GM23338 (cell line): ENCODE measurements at regions not wholly inside any gene's neighbourhood (a gene's known extent, or its start where the extent isn't known, plus 50 kb on each side); places are given as distances from the start of the nearest gene placed in this dataset.

ENCODE experiments used
- ATAC-seq: fragments of 200-7000 bp; cut with Tn5 transposase; 3 replicates; pipeline ENCODE4 v1.9.1; 2020
- DNase-seq: peaks from one replicate; pipeline ENCODE4 v3.0.0-alpha.2; 2015; ENCODE audit warnings: low spot score
- H2AFZ ChIP-seq: fragments of 200-600 bp; sonication (generic); 2 replicates; pipeline ENCODE4 v1.8.0; 2016; ENCODE audit warnings: antibody characterized with exemption, mild to moderate bottlenecking, moderate library complexity
- H3F3A ChIP-seq: fragments of 200-600 bp; sonication (generic); replicated peaks from 2 replicates; pipeline ENCODE4 v1.8.0; 2017; ENCODE audit warnings: antibody characterized with exemption, mixed run types, low read depth
- H3K27ac ChIP-seq: fragments of 200-600 bp; sonication (generic); 2 replicates; pipeline ENCODE4 v1.6.1; 2016; ENCODE audit warnings: low read depth
- H3K27me3 ChIP-seq: fragments of 200-600 bp; sonication (generic); 2 replicates; pipeline ENCODE4 v1.8.0; 2016; ENCODE audit warnings: mild to moderate bottlenecking, mixed run types, moderate library complexity; ENCODE audit not compliant: insufficient read depth
- H3K36me3 ChIP-seq: fragments of 200-600 bp; sonication (generic); 2 replicates; pipeline ENCODE4 v1.8.0; 2016; ENCODE audit warnings: mild to moderate bottlenecking; ENCODE audit not compliant: insufficient read depth
- H3K4me1 ChIP-seq: fragments of 200-600 bp; sonication (generic); 2 replicates; pipeline ENCODE4 v1.8.0; 2016; ENCODE audit warnings: mild to moderate bottlenecking, moderate library complexity; ENCODE audit not compliant: insufficient read depth
- H3K4me2 ChIP-seq: fragments of 200-600 bp; sonication (generic); 2 replicates; pipeline ENCODE4 v1.7.1; 2017; ENCODE audit warnings: mixed run types
- H3K4me3 ChIP-seq: fragments of 200-600 bp; sonication (generic); 2 replicates; pipeline ENCODE4 v1.6.1; 2016; ENCODE audit warnings: mixed run types
- H3K79me2 ChIP-seq: fragments of 200-600 bp; sonication (generic); replicated peaks from 2 replicates; pipeline ENCODE4 v1.8.0; 2017; ENCODE audit warnings: mild to moderate bottlenecking; ENCODE audit not compliant: insufficient read depth
- H3K9me2 ChIP-seq: fragments of 200-600 bp; sonication (generic); 2 replicates; pipeline ENCODE4 v1.8.0; 2017; ENCODE audit not compliant: insufficient read depth
- H4K20me1 ChIP-seq: fragments of 200-600 bp; sonication (generic); replicated peaks from 2 replicates; pipeline ENCODE4 v1.8.0; 2017; ENCODE audit warnings: mild to moderate bottlenecking; ENCODE audit not compliant: insufficient read depth
- H3K27ac Mint-ChIP-seq: 2 replicates; pipeline ENCODE4 v1.8.0; 2020; ENCODE audit warnings: inconsistent platforms, mild to moderate bottlenecking, moderate library complexity, mixed read lengths
- H3K27me3 Mint-ChIP-seq: 3 replicates; pipeline ENCODE4 v1.8.0; 2022; ENCODE audit warnings: low read depth, mild to moderate bottlenecking, moderate library complexity, mixed read lengths, inconsistent platforms; ENCODE audit not compliant: insufficient read depth, poor library complexity
- H3K36me3 Mint-ChIP-seq: 3 replicates; pipeline ENCODE4 v1.8.0; 2021; ENCODE audit warnings: low read depth, mild to moderate bottlenecking, inconsistent platforms, moderate library complexity, mixed read lengths
- H3K4me1 Mint-ChIP-seq: 3 replicates; pipeline ENCODE4 v1.8.0; 2020; ENCODE audit warnings: mild to moderate bottlenecking, inconsistent platforms, mixed read lengths
- H3K4me3 Mint-ChIP-seq: 3 replicates; pipeline ENCODE4 v1.8.0; 2021; ENCODE audit warnings: moderate library complexity, mild to moderate bottlenecking, inconsistent platforms, mixed read lengths
- H3K9me3 Mint-ChIP-seq: 3 replicates; pipeline ENCODE4 v1.8.0; 2020; ENCODE audit warnings: moderate library complexity, mild to moderate bottlenecking, inconsistent platforms, mixed read lengths
- CREB1 ChIP-seq: fragments of 250-450 bp; sonication (Bioruptor Pico); IDR thresholded peaks from 2 replicates; pipeline ENCODE4 v1.5.0; 2020; ENCODE audit warnings: low read depth, mild to moderate bottlenecking, moderate library complexity
- EZH2 ChIP-seq: fragments of 200-600 bp; sonication (generic); IDR thresholded peaks from one replicate; pipeline ENCODE4 v1.8.0; 2017; ENCODE audit warnings: antibody characterized with exemption, mild to moderate bottlenecking, low read depth; ENCODE audit not compliant: unreplicated experiment
- EZH2phosphoT487 ChIP-seq: fragments of 200-600 bp; sonication (generic); IDR thresholded peaks from one replicate; pipeline ENCODE4 v1.8.1; 2018; ENCODE audit warnings: antibody characterized with exemption; ENCODE audit not compliant: unreplicated experiment
- JUNB ChIP-seq: IDR thresholded peaks from one replicate; pipeline ENCODE4 v1.6.1; 2016; ENCODE audit warnings: antibody characterized with exemption; ENCODE audit not compliant: unreplicated experiment
- NANOG ChIP-seq: IDR thresholded peaks from 2 replicates; pipeline ENCODE4 v1.6.1; 2016; ENCODE audit warnings: antibody characterized with exemption, borderline replicate concordance
- POLR2AphosphoS5 ChIP-seq: IDR thresholded peaks from 2 replicates; pipeline ENCODE4 v1.6.1; 2016; ENCODE audit warnings: antibody characterized with exemption, low read depth
- STAT1 ChIP-seq: IDR thresholded peaks from one replicate; pipeline ENCODE4 v1.6.1; 2016; ENCODE audit warnings: antibody characterized with exemption; ENCODE audit not compliant: unreplicated experiment
- ZNF114 ChIP-seq: fragments of 250-450 bp; sonication (Bioruptor Pico); IDR thresholded peaks from 2 replicates; pipeline ENCODE4 v1.5.0; 2020; ENCODE audit warnings: mild to moderate bottlenecking, moderate library complexity
- ZNF331 ChIP-seq: fragments of 250-450 bp; sonication (Bioruptor Pico); IDR thresholded peaks from 2 replicates; pipeline ENCODE4 v1.5.0; 2020; ENCODE audit warnings: low read depth, mild to moderate bottlenecking, moderate library complexity
- TF ChIP-seq, protein P1 (sequence below), 2 experiments: fragments of 200-600 bp in 1 of 2; sonication (generic) in 1 of 2; conservative IDR thresholded peaks; 2 replicates each; pipeline versions ENCODE4 v1.5.1 to v1.6.1; 2016 to 2017; ENCODE audit warnings: antibody characterized with exemption in 2 of 2, low read depth in 2 of 2, mild to moderate bottlenecking in 2 of 2, moderate library complexity in 1 of 2
- TF ChIP-seq, protein P2 (sequence below): fragments of 250-450 bp; sonication (Bioruptor Pico); IDR thresholded peaks from 2 replicates; pipeline ENCODE4 v1.5.0; 2020; ENCODE audit warnings: mild to moderate bottlenecking, moderate library complexity
- TF ChIP-seq, protein P3 (sequence below): IDR thresholded peaks from one replicate; pipeline ENCODE4 v1.6.1; 2018; ENCODE audit warnings: antibody characterized with exemption; ENCODE audit not compliant: unreplicated experiment
- TF ChIP-seq, protein P4 (sequence below): IDR thresholded peaks from 2 replicates; pipeline ENCODE4 v1.6.1; 2016; ENCODE audit warnings: antibody characterized with exemption

DNA sequence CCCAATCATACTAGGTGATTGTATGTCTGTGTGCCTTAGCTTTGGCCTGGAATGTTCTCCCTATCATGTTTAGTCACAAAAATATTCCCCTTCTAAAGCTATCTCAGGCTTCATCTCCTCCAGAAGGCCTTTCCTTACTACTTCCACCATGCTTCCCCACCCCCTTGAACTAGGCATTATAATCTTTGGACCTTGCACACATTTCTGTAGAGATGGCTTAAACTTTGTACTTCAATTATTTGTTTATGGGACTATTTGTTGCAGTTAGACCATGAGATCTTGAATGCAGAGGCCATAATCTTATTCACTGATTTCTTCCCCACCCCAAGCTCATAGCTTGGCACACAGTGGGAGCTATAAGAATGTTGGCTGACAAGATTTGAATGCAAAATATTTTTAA, 262.0 kb upstream of the EDA2R start:
- Histone ChIP-seq H3K36me3 (no peaks in the 10 kb centered on the region), H3K4me1 (no peaks in the 10 kb centered on the region), H3K4me2 (no peak overlapping the region), H3K9me2 (no peaks in the 10 kb centered on the region), H3K27ac (no peak overlapping the region), H3K79me2 (no peaks in the 10 kb centered on the region), H3K4me3 (no peak overlapping the region), H3K27me3 (no peaks in the 10 kb centered on the region), H3F3A (no peaks in the 10 kb centered on the region), H2AFZ (no peak overlapping the region), H4K20me1 (no peaks in the 10 kb centered on the region)
- Mint-ChIP-seq H3K4me3 (no peak overlapping the region), H3K36me3 (no peaks in the 10 kb centered on the region), H3K9me3 (no peaks in the 10 kb centered on the region), H3K4me1 (no peaks in the 10 kb centered on the region), H3K27ac (no peak overlapping the region), H3K27me3 (peaks cover 2% of the 10 kb centered on the region)
- ATAC-seq, result no peak
- DNase-seq, result no peak
- no peak for TF ChIP-seq NANOG
- no peak for TF ChIP-seq EZH2
- no peak for TF ChIP-seq STAT1
- TF ChIP-seq, protein P1, sequence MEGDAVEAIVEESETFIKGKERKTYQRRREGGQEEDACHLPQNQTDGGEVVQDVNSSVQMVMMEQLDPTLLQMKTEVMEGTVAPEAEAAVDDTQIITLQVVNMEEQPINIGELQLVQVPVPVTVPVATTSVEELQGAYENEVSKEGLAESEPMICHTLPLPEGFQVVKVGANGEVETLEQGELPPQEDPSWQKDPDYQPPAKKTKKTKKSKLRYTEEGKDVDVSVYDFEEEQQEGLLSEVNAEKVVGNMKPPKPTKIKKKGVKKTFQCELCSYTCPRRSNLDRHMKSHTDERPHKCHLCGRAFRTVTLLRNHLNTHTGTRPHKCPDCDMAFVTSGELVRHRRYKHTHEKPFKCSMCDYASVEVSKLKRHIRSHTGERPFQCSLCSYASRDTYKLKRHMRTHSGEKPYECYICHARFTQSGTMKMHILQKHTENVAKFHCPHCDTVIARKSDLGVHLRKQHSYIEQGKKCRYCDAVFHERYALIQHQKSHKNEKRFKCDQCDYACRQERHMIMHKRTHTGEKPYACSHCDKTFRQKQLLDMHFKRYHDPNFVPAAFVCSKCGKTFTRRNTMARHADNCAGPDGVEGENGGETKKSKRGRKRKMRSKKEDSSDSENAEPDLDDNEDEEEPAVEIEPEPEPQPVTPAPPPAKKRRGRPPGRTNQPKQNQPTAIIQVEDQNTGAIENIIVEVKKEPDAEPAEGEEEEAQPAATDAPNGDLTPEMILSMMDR (conservative IDR thresholded peaks at IDR 0.05; ENCODE audit: low read depth in 2 of 2), result no peak
- no peak for TF ChIP-seq JUNB
- TF ChIP-seq, protein P2, sequence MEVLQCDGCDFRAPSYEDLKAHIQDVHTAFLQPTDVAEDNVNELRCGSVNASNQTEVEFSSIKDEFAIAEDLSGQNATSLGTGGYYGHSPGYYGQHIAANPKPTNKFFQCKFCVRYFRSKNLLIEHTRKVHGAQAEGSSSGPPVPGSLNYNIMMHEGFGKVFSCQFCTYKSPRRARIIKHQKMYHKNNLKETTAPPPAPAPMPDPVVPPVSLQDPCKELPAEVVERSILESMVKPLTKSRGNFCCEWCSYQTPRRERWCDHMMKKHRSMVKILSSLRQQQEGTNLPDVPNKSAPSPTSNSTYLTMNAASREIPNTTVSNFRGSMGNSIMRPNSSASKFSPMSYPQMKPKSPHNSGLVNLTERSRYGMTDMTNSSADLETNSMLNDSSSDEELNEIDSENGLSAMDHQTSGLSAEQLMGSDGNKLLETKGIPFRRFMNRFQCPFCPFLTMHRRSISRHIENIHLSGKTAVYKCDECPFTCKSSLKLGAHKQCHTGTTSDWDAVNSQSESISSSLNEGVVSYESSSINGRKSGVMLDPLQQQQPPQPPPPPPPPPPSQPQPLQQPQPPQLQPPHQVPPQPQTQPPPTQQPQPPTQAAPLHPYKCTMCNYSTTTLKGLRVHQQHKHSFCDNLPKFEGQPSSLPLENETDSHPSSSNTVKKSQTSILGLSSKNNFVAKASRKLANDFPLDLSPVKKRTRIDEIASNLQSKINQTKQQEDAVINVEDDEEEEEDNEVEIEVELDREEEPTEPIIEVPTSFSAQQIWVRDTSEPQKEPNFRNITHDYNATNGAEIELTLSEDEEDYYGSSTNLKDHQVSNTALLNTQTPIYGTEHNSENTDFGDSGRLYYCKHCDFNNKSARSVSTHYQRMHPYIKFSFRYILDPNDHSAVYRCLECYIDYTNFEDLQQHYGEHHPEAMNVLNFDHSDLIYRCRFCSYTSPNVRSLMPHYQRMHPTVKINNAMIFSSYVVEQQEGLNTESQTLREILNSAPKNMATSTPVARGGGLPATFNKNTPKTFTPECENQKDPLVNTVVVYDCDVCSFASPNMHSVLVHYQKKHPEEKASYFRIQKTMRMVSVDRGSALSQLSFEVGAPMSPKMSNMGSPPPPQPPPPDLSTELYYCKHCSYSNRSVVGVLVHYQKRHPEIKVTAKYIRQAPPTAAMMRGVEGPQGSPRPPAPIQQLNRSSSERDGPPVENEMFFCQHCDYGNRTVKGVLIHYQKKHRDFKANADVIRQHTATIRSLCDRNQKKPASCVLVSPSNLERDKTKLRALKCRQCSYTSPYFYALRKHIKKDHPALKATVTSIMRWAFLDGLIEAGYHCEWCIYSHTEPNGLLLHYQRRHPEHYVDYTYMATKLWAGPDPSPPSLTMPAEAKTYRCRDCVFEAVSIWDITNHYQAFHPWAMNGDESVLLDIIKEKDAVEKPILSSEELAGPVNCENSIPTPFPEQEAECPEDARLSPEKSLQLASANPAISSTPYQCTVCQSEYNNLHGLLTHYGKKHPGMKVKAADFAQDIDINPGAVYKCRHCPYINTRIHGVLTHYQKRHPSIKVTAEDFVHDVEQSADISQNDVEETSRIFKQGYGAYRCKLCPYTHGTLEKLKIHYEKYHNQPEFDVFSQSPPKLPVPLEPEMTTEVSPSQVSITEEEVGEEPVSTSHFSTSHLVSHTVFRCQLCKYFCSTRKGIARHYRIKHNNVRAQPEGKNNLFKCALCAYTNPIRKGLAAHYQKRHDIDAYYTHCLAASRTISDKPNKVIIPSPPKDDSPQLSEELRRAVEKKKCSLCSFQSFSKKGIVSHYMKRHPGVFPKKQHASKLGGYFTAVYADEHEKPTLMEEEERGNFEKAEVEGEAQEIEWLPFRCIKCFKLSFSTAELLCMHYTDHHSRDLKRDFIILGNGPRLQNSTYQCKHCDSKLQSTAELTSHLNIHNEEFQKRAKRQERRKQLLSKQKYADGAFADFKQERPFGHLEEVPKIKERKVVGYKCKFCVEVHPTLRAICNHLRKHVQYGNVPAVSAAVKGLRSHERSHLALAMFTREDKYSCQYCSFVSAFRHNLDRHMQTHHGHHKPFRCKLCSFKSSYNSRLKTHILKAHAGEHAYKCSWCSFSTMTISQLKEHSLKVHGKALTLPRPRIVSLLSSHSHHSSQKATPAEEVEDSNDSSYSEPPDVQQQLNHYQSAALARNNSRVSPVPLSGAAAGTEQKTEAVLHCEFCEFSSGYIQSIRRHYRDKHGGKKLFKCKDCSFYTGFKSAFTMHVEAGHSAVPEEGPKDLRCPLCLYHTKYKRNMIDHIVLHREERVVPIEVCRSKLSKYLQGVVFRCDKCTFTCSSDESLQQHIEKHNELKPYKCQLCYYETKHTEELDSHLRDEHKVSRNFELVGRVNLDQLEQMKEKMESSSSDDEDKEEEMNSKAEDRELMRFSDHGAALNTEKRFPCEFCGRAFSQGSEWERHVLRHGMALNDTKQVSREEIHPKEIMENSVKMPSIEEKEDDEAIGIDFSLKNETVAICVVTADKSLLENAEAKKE (CRISPR knock-in tag), result no peak
- TF ChIP-seq CREB1 (CRISPR knock-in tag), result no peak
- TF ChIP-seq, protein P3, sequence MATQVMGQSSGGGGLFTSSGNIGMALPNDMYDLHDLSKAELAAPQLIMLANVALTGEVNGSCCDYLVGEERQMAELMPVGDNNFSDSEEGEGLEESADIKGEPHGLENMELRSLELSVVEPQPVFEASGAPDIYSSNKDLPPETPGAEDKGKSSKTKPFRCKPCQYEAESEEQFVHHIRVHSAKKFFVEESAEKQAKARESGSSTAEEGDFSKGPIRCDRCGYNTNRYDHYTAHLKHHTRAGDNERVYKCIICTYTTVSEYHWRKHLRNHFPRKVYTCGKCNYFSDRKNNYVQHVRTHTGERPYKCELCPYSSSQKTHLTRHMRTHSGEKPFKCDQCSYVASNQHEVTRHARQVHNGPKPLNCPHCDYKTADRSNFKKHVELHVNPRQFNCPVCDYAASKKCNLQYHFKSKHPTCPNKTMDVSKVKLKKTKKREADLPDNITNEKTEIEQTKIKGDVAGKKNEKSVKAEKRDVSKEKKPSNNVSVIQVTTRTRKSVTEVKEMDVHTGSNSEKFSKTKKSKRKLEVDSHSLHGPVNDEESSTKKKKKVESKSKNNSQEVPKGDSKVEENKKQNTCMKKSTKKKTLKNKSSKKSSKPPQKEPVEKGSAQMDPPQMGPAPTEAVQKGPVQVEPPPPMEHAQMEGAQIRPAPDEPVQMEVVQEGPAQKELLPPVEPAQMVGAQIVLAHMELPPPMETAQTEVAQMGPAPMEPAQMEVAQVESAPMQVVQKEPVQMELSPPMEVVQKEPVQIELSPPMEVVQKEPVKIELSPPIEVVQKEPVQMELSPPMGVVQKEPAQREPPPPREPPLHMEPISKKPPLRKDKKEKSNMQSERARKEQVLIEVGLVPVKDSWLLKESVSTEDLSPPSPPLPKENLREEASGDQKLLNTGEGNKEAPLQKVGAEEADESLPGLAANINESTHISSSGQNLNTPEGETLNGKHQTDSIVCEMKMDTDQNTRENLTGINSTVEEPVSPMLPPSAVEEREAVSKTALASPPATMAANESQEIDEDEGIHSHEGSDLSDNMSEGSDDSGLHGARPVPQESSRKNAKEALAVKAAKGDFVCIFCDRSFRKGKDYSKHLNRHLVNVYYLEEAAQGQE, result no peak
- TF ChIP-seq EZH2phosphoT487, result no peak
- TF ChIP-seq ZNF114, result no peak
- TF ChIP-seq ZNF331, result no peak
- TF ChIP-seq POLR2AphosphoS5, result no peak
- TF ChIP-seq, protein P4, sequence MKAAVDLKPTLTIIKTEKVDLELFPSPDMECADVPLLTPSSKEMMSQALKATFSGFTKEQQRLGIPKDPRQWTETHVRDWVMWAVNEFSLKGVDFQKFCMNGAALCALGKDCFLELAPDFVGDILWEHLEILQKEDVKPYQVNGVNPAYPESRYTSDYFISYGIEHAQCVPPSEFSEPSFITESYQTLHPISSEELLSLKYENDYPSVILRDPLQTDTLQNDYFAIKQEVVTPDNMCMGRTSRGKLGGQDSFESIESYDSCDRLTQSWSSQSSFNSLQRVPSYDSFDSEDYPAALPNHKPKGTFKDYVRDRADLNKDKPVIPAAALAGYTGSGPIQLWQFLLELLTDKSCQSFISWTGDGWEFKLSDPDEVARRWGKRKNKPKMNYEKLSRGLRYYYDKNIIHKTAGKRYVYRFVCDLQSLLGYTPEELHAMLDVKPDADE, result no peak
